HCT116 (cell line): ENCODE measurements at regions not wholly inside any gene's neighbourhood (a gene's known extent, or its start where the extent isn't known, plus 50 kb on each side); places are given as distances from the start of the nearest gene placed in this dataset.

ENCODE experiments used
- ATAC-seq: fragments of 200-7000 bp; cut with Tn5 transposase; 2 replicates; pipeline ENCODE4 v1.9.1; 2020; ENCODE audit warnings: mild to moderate bottlenecking, moderate library complexity
- BruUV-seq: library from RNA; stranded (reverse); fragments of 400-500 nt; replicated peaks from 2 replicates; lab custom pipeline; 2021; lab: Mats Ljungman, UMichigan
- CTCF ChIA-PET: fragments of 300-600 bp; sonication (Branson Sonifier 250); formaldehyde crosslinking; loops from one replicate; lab custom pipeline; 2021; ENCODE audit warnings: antibody characterized with exemption; lab: Charles Lee
- POLR2A ChIA-PET: fragments of 300-600, 350-600 bp; sonication (Branson Sonifier 250); formaldehyde crosslinking; loops from one replicate; lab custom pipeline; 2021; ENCODE audit warnings: antibody characterized with exemption; lab: Charles Lee
- RAD21 ChIA-PET, 2 experiments: fragments of 300-600 bp; sonication (Branson Sonifier 250); formaldehyde crosslinking; loops; one replicate each; lab custom pipeline; 2023; ENCODE audit warnings: low total read pairs in 2 of 2; ENCODE audit not compliant: uncharacterized antibody in 2 of 2, unreplicated experiment in 2 of 2, low non-redundant PET in 1 of 2; lab: Charles Lee
- DNase-seq: peaks from one replicate; pipeline ENCODE4 v3.0.0-alpha.2; 2010; ENCODE audit warnings: low read depth, low spot score
- H2AFZ ChIP-seq: fragments of 200-600 bp; shearing (Covaris generic), sonication (generic); 2 replicates; pipeline ENCODE4 v1.6.1; 2017; ENCODE audit warnings: low read depth, mixed run types, mixed read lengths, antibody characterized with exemption, low read length; ENCODE audit not compliant: poor library complexity, severe bottlenecking
- H3K27ac ChIP-seq: 2 replicates; pipeline ENCODE4 v1.5.1; 2012; ENCODE audit warnings: low read depth, low read length
- H3K27me3 ChIP-seq: fragments of 200-600 bp; sonication (generic); 2 replicates; pipeline ENCODE4 v1.6.1; 2016; ENCODE audit warnings: mixed run types, low read length, mixed read lengths; ENCODE audit not compliant: insufficient read depth
- H3K36me3 ChIP-seq, 2 experiments: fragments of 200-500 bp in 1 of 2; fragments of 200-600 bp in 1 of 2; sonication (Bioruptor generic) in 1 of 2; sonication (generic) in 1 of 2; 2 replicates each; pipeline versions ENCODE4 v1.5.1 to v1.6.1; 2014 to 2016; ENCODE audit warnings: low read length in 2 of 2, inconsistent platforms in 1 of 2, mixed read lengths in 1 of 2, mixed run types in 1 of 2; ENCODE audit not compliant: insufficient read depth in 2 of 2, control insufficient read depth in 1 of 2
- H3K4me1 ChIP-seq, 2 experiments: fragments of 200-600 bp in 1 of 2; sonication (generic) in 1 of 2; 2 replicates each; pipeline versions ENCODE4 v1.5.1 to v1.6.1; 2012 to 2017; ENCODE audit warnings: low read length in 2 of 2, inconsistent platforms in 1 of 2, mild to moderate bottlenecking in 1 of 2, mixed read lengths in 1 of 2, mixed run types in 1 of 2, moderate library complexity in 1 of 2; ENCODE audit not compliant: insufficient read depth in 2 of 2, control insufficient read depth in 1 of 2
- H3K4me2 ChIP-seq: fragments of 200-600 bp; sonication (generic); 2 replicates; pipeline ENCODE4 v1.6.1; 2017; ENCODE audit warnings: mixed run types, low read length, mixed read lengths
- H3K4me3 ChIP-seq, 2 experiments: fragments of 200-600 bp in 1 of 2; sonication (generic) in 1 of 2; replicated peaks in 1 of 2; 2 replicates each; pipeline ENCODE4 v1.5.1; 2011 to 2016; ENCODE audit warnings: low read length in 2 of 2, control low read depth in 1 of 2, low read depth in 1 of 2, mild to moderate bottlenecking in 1 of 2, mixed read lengths in 1 of 2, mixed run types in 1 of 2
- H3K79me2 ChIP-seq: fragments of 200-600 bp; sonication (generic); 2 replicates; pipeline ENCODE4 v1.6.1; 2017; ENCODE audit warnings: mild to moderate bottlenecking, mixed run types, low read length, moderate library complexity, mixed read lengths; ENCODE audit not compliant: insufficient read depth
- H3K9ac ChIP-seq: fragments of 200-600 bp; sonication (generic); 2 replicates; pipeline ENCODE4 v1.6.1; 2016; ENCODE audit warnings: low read length, mixed read lengths
- H3K9me2 ChIP-seq: fragments of 200-600 bp; sonication (generic), shearing (Covaris generic); 2 replicates; pipeline ENCODE4 v1.6.1; 2017; ENCODE audit warnings: mixed run types, mild to moderate bottlenecking, moderate library complexity; ENCODE audit not compliant: insufficient read depth
- H3K9me3 ChIP-seq, 2 experiments: fragments of 200-500 bp in 1 of 2; fragments of 200-600 bp in 1 of 2; sonication (Bioruptor generic) in 1 of 2; sonication (generic) in 1 of 2; 2 replicates each; pipeline ENCODE4 v1.6.1; 2014 to 2017; ENCODE audit warnings: low read length in 2 of 2, mixed read lengths in 2 of 2, inconsistent platforms in 1 of 2, low read depth in 1 of 2, mild to moderate bottlenecking in 1 of 2, mixed run types in 1 of 2, moderate library complexity in 1 of 2; ENCODE audit not compliant: control insufficient read depth in 1 of 2, insufficient read depth in 1 of 2
- H4K20me1 ChIP-seq: fragments of 200-600 bp; sonication (generic), shearing (Covaris generic); 2 replicates; pipeline ENCODE4 v1.6.1; 2017; ENCODE audit warnings: mixed run types, mild to moderate bottlenecking, moderate library complexity; ENCODE audit not compliant: insufficient read depth
- EZH2 ChIP-seq: fragments of 200-600 bp; sonication (generic); IDR thresholded peaks from 2 replicates; pipeline ENCODE4 v1.6.1; 2017; ENCODE audit warnings: antibody characterized with exemption, mixed run types
- EZH2phosphoT487 ChIP-seq: fragments of 200-600 bp; IDR thresholded peaks from 2 replicates; pipeline ENCODE4 v1.6.1; 2018; ENCODE audit warnings: antibody characterized with exemption, borderline replicate concordance
- POLR2A ChIP-seq: IDR thresholded peaks from 2 replicates; pipeline ENCODE4 v1.7.0; 2011; ENCODE audit warnings: borderline replicate concordance; ENCODE audit not compliant: insufficient read depth, insufficient read length; ENCODE audit errors: extremely low read depth
- TCF7L2 ChIP-seq: IDR thresholded peaks from 2 replicates; pipeline ENCODE4 v1.7.0; 2011; ENCODE audit warnings: borderline replicate concordance, inconsistent platforms; ENCODE audit not compliant: insufficient read depth, insufficient read length; ENCODE audit errors: extremely low read depth
- intact Hi-C: fragments of 100-400 bp; cut with micrococcal nuclease; formaldehyde crosslinking; loops from 2 replicates; pipeline ENCODE4 v1.10.0; 2022
- TF ChIP-seq, protein P1 (sequence below): IDR thresholded peaks from 2 replicates; pipeline ENCODE4 v1.6.1; 2011; ENCODE audit warnings: mild to moderate bottlenecking, low read length, moderate library complexity; ENCODE audit not compliant: insufficient replicate concordance; ENCODE audit errors: extremely low read depth
- TF ChIP-seq, protein P2 (sequence below), 3 experiments: fragments of 200-600 bp in 1 of 3; sonication (generic) in 1 of 3; IDR thresholded peaks in 2 of 3; conservative IDR thresholded peaks in 1 of 3; 2 replicates each; pipeline ENCODE4 v1.5.1; 2012 to 2017; ENCODE audit warnings: low read depth in 2 of 3, low read length in 2 of 3, antibody characterized with exemption in 1 of 3, borderline replicate concordance in 1 of 3, control low read depth in 1 of 3, mild to moderate bottlenecking in 1 of 3, mixed read lengths in 1 of 3, mixed run types in 1 of 3, moderate library complexity in 1 of 3; ENCODE audit not compliant: insufficient read depth in 1 of 3

DNA sequence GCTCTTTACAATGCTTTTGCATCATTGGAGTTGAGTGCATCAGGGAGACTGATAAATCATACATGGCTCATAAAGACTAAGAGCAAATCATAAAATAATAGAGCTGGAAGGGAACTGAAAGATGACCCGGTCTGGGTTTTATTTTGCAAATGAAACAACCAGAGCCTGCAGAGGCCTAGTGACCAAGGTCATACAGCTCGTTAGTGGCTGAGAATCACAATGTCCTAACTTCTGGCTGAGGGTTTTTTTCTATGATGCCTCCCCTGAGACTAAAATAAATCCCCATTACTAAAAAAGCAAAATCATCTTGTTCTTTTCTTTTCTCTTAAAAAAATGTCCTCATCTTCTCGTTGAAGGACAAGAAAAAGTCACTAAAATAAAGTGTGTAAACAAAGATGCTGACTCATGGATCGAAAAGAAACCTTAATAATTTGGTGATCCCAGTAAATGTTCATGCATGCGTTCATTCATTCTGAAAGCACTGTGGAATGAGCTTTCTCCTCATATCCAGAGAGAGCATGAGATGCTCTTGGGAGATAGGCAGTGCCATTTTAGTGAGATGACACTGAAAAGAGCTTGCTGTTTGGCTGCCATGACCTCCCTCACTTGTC is 107.8 kb upstream of the PHYHIPL start:
- Histone ChIP-seq H3K27me3 (no peaks in the 10 kb centered on the region), H3K79me2 (no peaks in the 10 kb centered on the region), H3K4me2 (no peak overlapping the region), H3K9me2 (no peaks in the 10 kb centered on the region), H3K9ac (no peak overlapping the region), H3K4me1 (no peaks in the 10 kb centered on the region), H2AFZ (no peak overlapping the region), H3K9me3 (no peaks in the 10 kb centered on the region), H3K36me3 (no peaks in the 10 kb centered on the region), H3K4me3 (no peak overlapping the region), H4K20me1 (no peaks in the 10 kb centered on the region), H3K27ac (no peak overlapping the region)
- RAD21 ChIA-PET: no interaction called here
- TF ChIP-seq EZH2: no peak
- TF ChIP-seq TCF7L2: no peak
- TF ChIP-seq, protein P1, sequence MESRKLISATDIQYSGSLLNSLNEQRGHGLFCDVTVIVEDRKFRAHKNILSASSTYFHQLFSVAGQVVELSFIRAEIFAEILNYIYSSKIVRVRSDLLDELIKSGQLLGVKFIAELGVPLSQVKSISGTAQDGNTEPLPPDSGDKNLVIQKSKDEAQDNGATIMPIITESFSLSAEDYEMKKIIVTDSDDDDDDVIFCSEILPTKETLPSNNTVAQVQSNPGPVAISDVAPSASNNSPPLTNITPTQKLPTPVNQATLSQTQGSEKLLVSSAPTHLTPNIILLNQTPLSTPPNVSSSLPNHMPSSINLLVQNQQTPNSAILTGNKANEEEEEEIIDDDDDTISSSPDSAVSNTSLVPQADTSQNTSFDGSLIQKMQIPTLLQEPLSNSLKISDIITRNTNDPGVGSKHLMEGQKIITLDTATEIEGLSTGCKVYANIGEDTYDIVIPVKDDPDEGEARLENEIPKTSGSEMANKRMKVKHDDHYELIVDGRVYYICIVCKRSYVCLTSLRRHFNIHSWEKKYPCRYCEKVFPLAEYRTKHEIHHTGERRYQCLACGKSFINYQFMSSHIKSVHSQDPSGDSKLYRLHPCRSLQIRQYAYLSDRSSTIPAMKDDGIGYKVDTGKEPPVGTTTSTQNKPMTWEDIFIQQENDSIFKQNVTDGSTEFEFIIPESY: no peak
- no peak for TF ChIP-seq EZH2phosphoT487
- TF ChIP-seq, protein P2, sequence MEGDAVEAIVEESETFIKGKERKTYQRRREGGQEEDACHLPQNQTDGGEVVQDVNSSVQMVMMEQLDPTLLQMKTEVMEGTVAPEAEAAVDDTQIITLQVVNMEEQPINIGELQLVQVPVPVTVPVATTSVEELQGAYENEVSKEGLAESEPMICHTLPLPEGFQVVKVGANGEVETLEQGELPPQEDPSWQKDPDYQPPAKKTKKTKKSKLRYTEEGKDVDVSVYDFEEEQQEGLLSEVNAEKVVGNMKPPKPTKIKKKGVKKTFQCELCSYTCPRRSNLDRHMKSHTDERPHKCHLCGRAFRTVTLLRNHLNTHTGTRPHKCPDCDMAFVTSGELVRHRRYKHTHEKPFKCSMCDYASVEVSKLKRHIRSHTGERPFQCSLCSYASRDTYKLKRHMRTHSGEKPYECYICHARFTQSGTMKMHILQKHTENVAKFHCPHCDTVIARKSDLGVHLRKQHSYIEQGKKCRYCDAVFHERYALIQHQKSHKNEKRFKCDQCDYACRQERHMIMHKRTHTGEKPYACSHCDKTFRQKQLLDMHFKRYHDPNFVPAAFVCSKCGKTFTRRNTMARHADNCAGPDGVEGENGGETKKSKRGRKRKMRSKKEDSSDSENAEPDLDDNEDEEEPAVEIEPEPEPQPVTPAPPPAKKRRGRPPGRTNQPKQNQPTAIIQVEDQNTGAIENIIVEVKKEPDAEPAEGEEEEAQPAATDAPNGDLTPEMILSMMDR (IDR thresholded peaks at IDR 0.05 in 2 of 3, conservative IDR thresholded peaks at IDR 0.05 in 1 of 3; ENCODE audit: borderline replicate concordance in 1 of 3, insufficient read depth in 1 of 3, low read depth in 2 of 3, low read length in 2 of 3): no peak
- TF ChIP-seq POLR2A: no peak
- DNase-seq: no peak
- BruUV-seq: no TSS peak
- POLR2A ChIA-PET: no interaction called here
- intact Hi-C loops: no loop called here
- CTCF ChIA-PET: no interaction called here
- no peak for ATAC-seq
